Naive thymus-derived CD8-positive, alpha-beta T cell (primary cell): ENCODE measurements at regions not wholly inside any gene's neighbourhood (a gene's known extent, or its start where the extent isn't known, plus 50 kb on each side); places are given as distances from the start of the nearest gene placed in this dataset.

Source experiments
- ATAC-seq, 2 donors: fragments of 150-1000 bp; cut with Tn5 transposase in 1 of 2; sonication (Bioruptor Pico), chemical (Tn5 transposase) in 1 of 2; 1 replicate in 1 of 2; 2 replicates in 1 of 2; pipeline ENCODE4 v1.10.0; 2021; ENCODE audit warnings: mild to moderate bottlenecking in 2 of 2, moderate library complexity in 2 of 2
- POLR2A ChIA-PET: fragments of 350-600 bp; sonication (Branson Sonifier 250); formaldehyde crosslinking; loops from one replicate; lab custom pipeline; 2021; ENCODE audit warnings: antibody characterized with exemption; lab: Charles Lee
- DNase-seq, 10 donors: peaks; one replicate each; pipeline versions ENCODE4 v3.0.0 to v3.0.0-alpha.2; 2020 to 2022
- H3K27ac Mint-ChIP-seq, 10 donors: one replicate each; pipeline ENCODE4 v1.8.0; 2020 to 2022; ENCODE audit warnings: mild to moderate bottlenecking in 10 of 10, mixed read lengths in 10 of 10, moderate library complexity in 4 of 10, inconsistent platforms in 1 of 10
- H3K27me3 Mint-ChIP-seq, 5 donors: one replicate each; pipeline ENCODE4 v1.8.0; 2021 to 2022; ENCODE audit warnings: mixed read lengths in 5 of 5
- H3K36me3 Mint-ChIP-seq, 3 donors: one replicate each; pipeline ENCODE4 v1.8.0; 2020 to 2022; ENCODE audit warnings: mixed read lengths in 3 of 3, mild to moderate bottlenecking in 2 of 3, inconsistent platforms in 1 of 3
- H3K4me1 Mint-ChIP-seq, 4 donors: one replicate each; pipeline ENCODE4 v1.8.0; 2021 to 2022; ENCODE audit warnings: mixed read lengths in 4 of 4
- H3K4me3 Mint-ChIP-seq, 10 donors: one replicate each; pipeline ENCODE4 v1.8.0; 2020 to 2022; ENCODE audit warnings: mild to moderate bottlenecking in 10 of 10, mixed read lengths in 10 of 10, moderate library complexity in 6 of 10, inconsistent platforms in 1 of 10
- H3K9me3 Mint-ChIP-seq, 9 donors: one replicate each; pipeline ENCODE4 v1.8.0; 2020 to 2022; ENCODE audit warnings: mixed read lengths in 9 of 9, mild to moderate bottlenecking in 3 of 9, inconsistent platforms in 1 of 9, moderate library complexity in 1 of 9

DNA sequence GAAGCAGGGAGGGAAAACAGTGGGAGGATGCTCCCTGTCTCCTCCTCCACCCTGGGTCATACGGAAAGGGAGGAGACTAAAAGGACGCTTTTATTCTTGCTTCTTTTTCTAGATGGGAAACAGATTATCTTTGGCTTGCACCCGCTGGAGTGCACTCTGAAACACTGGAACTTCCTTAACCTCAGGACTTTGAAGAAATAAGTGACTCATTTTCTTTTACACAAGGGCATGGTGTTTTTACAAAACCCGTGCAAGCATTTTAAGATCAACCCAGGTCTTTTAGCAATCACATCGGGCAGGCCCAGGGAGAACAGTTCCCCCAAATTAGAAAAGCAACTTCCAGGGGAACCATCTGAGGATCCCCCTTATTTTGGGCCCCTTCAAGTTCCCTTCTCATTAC, 80.9 kb upstream of the TSPAN11 start:
- no peaks in the 10 kb centered on the region for H3K9me3 Mint-ChIP-seq
- H3K27ac Mint-ChIP-seq = no peak overlapping the region
- peaks cover 0 to 3% (median 1%) of the 10 kb centered on the region in 4 donors for H3K4me1 Mint-ChIP-seq
- no peak overlapping the region for H3K4me3 Mint-ChIP-seq
- no peaks in the 10 kb centered on the region for H3K36me3 Mint-ChIP-seq
- DNase-seq = no peak
- POLR2A ChIA-PET = no interaction called here
- no peaks in the 10 kb centered on the region for H3K27me3 Mint-ChIP-seq
- ATAC-seq = no peak

GRCh38 chr12:30843211-30843610, 83.3 kb upstream of the TSPAN11 start:
- DNase-seq = no peak
- ATAC-seq = no peak
- POLR2A ChIA-PET = no interaction called here
- Mint-ChIP-seq H3K36me3 (no peaks in the 10 kb centered on the region), H3K27me3 (peaks cover 0 to 5% (median 0%) of the 10 kb centered on the region in 5 donors), H3K27ac (no peak overlapping the region), H3K4me3 (no peak overlapping the region), H3K9me3 (no peaks in the 10 kb centered on the region), H3K4me1 (peaks cover 0 to 3% (median 1%) of the 10 kb centered on the region in 4 donors)

GRCh38 chr12:30840715-30841114, 85.8 kb upstream of the TSPAN11 start:
- Mint-ChIP-seq H3K27me3 (peaks cover 9 to 24% (median 17%) of the 10 kb centered on the region in 5 donors), H3K4me1 (peaks cover 0 to 3% (median 1%) of the 10 kb centered on the region in 4 donors), H3K36me3 (no peaks in the 10 kb centered on the region), H3K9me3 (no peaks in the 10 kb centered on the region), H3K4me3 (no peak overlapping the region), H3K27ac (no peak overlapping the region)
- DNase-seq (no peak), ATAC-seq (no peak)
- POLR2A ChIA-PET = no interaction called here

GRCh38 chr12:30839643-30840220, 85.0 kb upstream of the CAPRIN2 start:
- peak overlapping the region in 1 of 10 donors; percentile 30 for H3K4me3 Mint-ChIP-seq
- peaks cover 13 to 31% (median 23%) of the 10 kb centered on the region in 5 donors for H3K27me3 Mint-ChIP-seq
- no peak overlapping the region for H3K27ac Mint-ChIP-seq
- DNase-seq (no peak), ATAC-seq (no peak)
- H3K9me3 Mint-ChIP-seq = no peaks in the 10 kb centered on the region
- no peaks in the 10 kb centered on the region for H3K36me3 Mint-ChIP-seq
- POLR2A ChIA-PET = no interaction called here
- H3K4me1 Mint-ChIP-seq = peaks cover 0 to 3% (median 1%) of the 10 kb centered on the region in 4 donors

- H3K27ac Mint-ChIP-seq = no peak overlapping the region
- no peaks in the 10 kb centered on the region for H3K4me1 Mint-ChIP-seq
- no peaks in the 10 kb centered on the region for H3K36me3 Mint-ChIP-seq
These were observed 82.8 kb upstream of the CAPRIN2 start for GRCh38 chr12:30837595-30837994.

DNA sequence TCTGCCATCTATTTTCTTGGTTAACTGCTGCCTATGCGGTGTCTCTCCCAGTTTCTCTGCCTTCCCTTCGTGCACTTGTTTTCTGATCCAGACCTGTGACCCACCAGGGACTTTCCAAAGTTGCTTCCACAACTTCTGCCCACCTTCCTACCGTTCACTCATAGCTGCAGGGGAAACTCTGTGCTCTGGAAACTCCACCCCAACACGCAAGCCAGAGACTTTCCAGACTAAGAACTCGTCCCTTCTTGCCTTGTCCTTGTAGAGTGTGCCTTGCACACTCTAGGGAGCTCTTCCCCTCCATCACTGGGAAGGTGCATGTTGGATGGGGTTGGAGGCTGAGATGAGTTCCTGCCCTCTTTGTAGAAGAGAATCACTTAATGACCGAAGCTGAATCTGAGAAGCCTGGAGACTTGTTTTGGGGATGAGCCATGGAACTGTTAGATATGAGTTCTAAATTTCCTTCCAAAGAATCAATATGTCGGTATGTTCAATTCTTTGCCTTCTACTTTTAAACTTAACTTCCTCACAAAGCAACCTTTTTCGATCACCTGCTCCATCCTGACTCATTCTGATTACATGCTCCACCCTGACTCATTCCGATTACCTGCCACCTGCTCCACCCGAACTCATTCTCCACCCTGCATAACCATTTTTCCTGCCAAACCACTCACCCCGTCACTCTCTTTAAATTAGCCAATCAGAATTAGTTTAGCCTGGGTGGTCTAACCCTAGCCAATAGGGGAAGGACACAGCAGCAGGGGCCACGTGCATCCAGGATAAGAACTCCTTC, 82.1 kb upstream of the CAPRIN2 start:
- Mint-ChIP-seq H3K27me3 (peaks cover 14 to 38% (median 29%) of the 10 kb centered on the region in 5 donors), H3K27ac (no peak overlapping the region), H3K4me3 (no peak overlapping the region), H3K4me1 (no peaks in the 10 kb centered on the region), H3K36me3 (no peaks in the 10 kb centered on the region), H3K9me3 (no peaks in the 10 kb centered on the region)
- no peak for DNase-seq
- POLR2A ChIA-PET = no interaction called here
- ATAC-seq = no peak

More at GRCh38 chr12:30837595-30837994, 82.8 kb upstream of the CAPRIN2 start:
- ATAC-seq = no peak
- H3K27me3 Mint-ChIP-seq = peaks cover 13 to 38% (median 29%) of the 10 kb centered on the region in 5 donors
- POLR2A ChIA-PET = no interaction called here
- no peak for DNase-seq
- no peaks in the 10 kb centered on the region for H3K9me3 Mint-ChIP-seq
- no peak overlapping the region for H3K4me3 Mint-ChIP-seq

DNA sequence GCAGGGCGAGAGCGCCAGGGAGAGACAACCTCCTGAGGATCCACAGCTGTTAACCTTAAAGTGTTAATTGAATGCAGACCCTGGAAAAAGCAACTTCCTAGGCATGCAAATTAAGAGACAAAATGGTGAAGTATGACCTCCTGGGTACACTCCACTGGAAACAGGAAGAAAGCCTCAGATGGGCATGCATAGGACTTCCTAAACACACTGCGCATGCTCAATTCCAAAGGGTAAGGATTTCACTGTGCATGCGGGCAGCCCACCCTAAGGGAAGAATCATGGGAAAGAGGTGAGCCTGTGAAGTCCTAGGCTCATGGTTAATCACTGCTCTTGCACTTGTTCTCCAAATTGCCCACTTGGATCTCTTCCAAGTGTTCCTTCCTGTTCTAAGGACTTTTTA, 80.5 kb upstream of the CAPRIN2 start:
- Mint-ChIP-seq H3K27me3 (peaks cover 14 to 40% (median 29%) of the 10 kb centered on the region in 5 donors), H3K9me3 (no peaks in the 10 kb centered on the region), H3K4me1 (no peaks in the 10 kb centered on the region), H3K4me3 (no peak overlapping the region), H3K36me3 (no peaks in the 10 kb centered on the region), H3K27ac (no peak overlapping the region)
- ATAC-seq (no peak), DNase-seq (no peak)
- POLR2A ChIA-PET = no interaction called here

DNA sequence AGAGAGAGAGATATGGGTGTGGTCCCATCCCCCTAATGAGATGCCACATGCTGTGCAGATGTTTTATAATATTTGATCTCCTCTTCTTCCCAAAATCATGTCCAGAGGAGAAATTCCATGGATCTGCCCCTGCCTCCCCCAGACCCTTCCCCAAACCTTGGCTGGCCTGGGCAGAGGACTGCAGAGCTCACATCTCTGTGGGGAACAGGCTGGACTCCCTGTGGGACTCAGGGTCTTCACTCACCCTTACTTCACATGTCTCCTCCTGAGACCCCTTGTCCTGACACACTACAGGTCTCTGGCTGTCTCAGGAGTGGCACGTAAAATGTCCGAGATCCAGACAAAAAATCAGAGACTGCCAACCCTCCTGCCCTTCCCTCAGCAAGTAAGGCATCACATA, 76.0 kb upstream of the CAPRIN2 start:
- Mint-ChIP-seq H3K4me1 (no peaks in the 10 kb centered on the region), H3K27ac (no peak overlapping the region), H3K4me3 (no peak overlapping the region), H3K36me3 (no peaks in the 10 kb centered on the region), H3K27me3 (peaks cover 13 to 45% (median 24%) of the 10 kb centered on the region in 5 donors), H3K9me3 (no peaks in the 10 kb centered on the region)
- POLR2A ChIA-PET = no interaction called here
- no peak for ATAC-seq
- DNase-seq = no peak

DNA sequence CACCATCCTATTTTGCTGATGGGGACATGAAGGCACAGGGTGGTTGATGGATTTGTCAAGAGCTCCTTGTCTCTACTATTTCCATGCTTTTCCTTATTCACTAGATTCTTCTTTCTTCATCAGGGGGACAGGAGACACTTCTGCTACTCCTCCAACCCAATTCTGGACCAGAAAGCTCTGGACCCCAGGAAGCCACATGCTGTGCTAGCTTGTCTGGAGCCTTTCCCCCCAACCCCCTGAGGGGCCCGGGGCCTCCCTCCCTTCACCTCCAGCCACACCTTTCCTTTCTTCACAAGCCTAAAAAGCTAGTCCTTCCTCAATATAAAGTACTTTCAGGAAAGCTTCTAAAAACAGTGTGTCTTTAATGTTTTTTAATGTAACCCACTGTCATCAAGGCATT, 75.1 kb upstream of the CAPRIN2 start:
- ATAC-seq (no peak), DNase-seq (no peak)
- POLR2A ChIA-PET = no interaction called here
- H3K4me1 Mint-ChIP-seq = no peaks in the 10 kb centered on the region
- no peaks in the 10 kb centered on the region for H3K9me3 Mint-ChIP-seq
- no peaks in the 10 kb centered on the region for H3K36me3 Mint-ChIP-seq
- H3K4me3 Mint-ChIP-seq = no peak overlapping the region
- peaks cover 12 to 39% (median 17%) of the 10 kb centered on the region in 5 donors for H3K27me3 Mint-ChIP-seq
- H3K27ac Mint-ChIP-seq = peak overlapping the region in 1 of 10 donors; percentile 22

DNA sequence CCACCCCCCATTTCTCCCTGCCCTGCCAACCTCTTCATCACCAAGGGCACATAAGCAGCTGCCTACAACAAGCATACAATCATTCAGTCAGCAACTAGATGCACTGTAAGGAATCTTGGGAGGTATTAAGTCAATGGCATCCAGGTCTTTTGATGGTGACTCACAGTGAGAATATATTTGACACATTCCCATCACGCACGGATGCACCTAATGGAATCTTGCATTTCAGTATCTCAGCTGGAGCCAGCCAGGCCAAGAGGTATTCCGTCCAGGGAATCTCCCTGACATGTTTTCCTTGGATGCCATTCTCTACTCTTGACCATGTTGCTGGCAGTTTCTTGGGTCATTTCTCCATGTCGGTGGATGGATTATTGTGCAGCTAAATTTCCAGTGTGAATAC, 73.9 kb upstream of the CAPRIN2 start:
- no peaks in the 10 kb centered on the region for H3K36me3 Mint-ChIP-seq
- DNase-seq = no peak
- H3K9me3 Mint-ChIP-seq = no peaks in the 10 kb centered on the region
- H3K4me1 Mint-ChIP-seq = peaks cover 0 to 3% (median under 1%) of the 10 kb centered on the region in 4 donors
- H3K4me3 Mint-ChIP-seq = no peak overlapping the region
- POLR2A ChIA-PET = no interaction called here
- H3K27ac Mint-ChIP-seq = no peak overlapping the region
- peaks cover 17 to 44% (median 26%) of the 10 kb centered on the region in 5 donors for H3K27me3 Mint-ChIP-seq
- no peak for ATAC-seq

DNA sequence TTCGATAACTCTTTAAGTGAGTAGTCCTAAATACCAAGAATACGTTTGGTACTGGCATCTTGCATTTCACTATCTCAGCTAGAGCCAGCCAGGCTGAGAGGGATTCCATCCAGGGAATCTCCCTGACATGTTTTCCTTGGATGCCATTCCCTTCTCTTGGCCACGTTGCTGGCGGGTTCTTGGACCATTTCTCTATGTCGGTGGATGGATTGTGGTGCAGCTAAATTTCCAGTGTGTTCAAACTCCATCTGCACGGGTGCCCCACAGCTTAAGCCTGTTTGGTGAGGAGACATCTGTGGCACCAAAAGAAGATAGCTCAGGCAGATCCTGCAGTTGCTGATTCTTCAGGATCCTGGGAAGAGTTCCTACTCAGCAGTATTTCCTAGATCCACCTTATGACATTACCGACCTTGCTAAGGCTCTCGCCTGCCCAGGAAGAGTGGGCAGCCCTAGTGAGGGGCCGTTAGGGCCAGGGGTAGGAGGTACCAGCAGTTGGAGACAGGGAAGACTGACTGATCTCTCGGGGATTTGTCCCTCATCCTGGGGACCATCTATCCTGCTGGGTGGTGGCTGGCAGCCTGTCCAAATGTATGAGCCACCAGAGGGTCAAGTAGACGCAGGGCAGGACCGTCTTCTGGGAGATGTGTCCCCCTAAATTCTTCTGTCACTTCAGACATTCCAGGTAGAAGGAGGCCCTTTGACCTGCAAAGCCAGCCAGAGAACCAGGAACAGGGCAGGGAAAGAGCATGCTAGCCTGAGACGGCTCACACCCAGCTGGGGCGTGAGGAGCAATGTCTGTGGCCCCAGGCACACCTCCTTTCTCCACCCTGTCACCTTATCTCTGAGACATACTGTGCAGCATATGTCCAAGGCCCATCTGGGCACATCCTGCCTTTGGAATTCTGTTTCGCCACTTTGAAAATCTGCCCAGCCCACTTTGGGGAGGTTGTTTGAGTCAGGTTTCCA, 72.6 kb upstream of the CAPRIN2 start:
- Mint-ChIP-seq H3K27me3 (peaks cover 16 to 51% (median 29%) of the 10 kb centered on the region in 5 donors), H3K36me3 (no peaks in the 10 kb centered on the region), H3K27ac (no peak overlapping the region), H3K4me1 (peaks cover 5 to 11% (median 9%) of the 10 kb centered on the region in 4 donors), H3K9me3 (no peaks in the 10 kb centered on the region), H3K4me3 (no peak overlapping the region)
- DNase-seq (no peak), ATAC-seq (no peak)
- POLR2A ChIA-PET = no interaction called here

- no peak overlapping the region for H3K4me3 Mint-ChIP-seq
- H3K9me3 Mint-ChIP-seq = no peaks in the 10 kb centered on the region
- H3K27me3 Mint-ChIP-seq = peaks cover 16 to 51% (median 34%) of the 10 kb centered on the region in 5 donors
- no peak overlapping the region for H3K27ac Mint-ChIP-seq
- POLR2A ChIA-PET = no interaction called here
- peaks cover 10 to 14% (median 11%) of the 10 kb centered on the region in 4 donors for H3K4me1 Mint-ChIP-seq
- ATAC-seq (no peak), DNase-seq (no peak)
- H3K36me3 Mint-ChIP-seq = no peaks in the 10 kb centered on the region
These were observed 71.5 kb upstream of the CAPRIN2 start for GRCh38 chr12:30826276-30826675.
